ENCODE measurements at regions not wholly inside any gene's neighbourhood (a gene's known extent, or its start where the extent isn't known, plus 50 kb on each side); places are given as distances from the start of the nearest gene placed in this dataset.

DNA sequence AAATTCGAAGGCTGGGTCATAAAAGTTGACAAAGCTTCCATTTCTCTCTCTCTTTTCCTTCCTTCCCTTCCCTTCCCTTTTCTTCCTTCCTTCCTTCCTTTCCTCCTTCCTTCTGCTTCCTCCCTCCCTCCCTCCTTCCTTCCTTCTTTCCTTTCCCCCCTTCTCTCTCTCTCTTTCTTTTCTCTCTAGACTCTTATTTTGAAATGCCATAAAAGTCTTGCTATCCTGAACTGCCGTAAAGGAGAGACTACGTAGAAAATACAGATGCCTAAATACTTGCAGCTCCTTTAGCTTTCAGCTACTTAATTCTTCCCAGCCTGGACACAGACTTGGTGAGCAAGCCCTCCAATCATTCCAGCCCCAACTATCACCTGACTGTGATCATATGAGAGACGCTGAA is 1644.4 kb downstream of the FAM181B start:
- DNase-seq = no peak

DNA sequence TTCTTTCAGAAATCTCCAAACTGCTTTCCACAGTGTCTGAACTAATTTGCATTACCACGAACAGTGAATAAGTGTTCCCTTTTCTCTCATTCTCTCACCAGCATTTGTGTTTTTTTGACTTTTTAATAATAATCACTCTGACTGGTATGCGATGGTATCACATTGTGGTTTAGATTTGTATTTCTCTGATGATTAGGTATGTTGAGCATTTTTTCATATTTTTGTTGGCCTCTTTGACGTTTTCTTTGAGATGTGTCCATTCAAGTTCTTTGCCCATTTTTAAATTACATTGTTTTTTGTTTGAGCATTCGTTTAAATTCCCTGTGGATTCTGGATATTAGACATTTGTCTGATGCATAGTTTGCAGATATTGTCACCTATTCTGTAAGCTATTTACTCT is 1639.6 kb upstream of the TENM4 start:
- DNase-seq = no peak

DNA sequence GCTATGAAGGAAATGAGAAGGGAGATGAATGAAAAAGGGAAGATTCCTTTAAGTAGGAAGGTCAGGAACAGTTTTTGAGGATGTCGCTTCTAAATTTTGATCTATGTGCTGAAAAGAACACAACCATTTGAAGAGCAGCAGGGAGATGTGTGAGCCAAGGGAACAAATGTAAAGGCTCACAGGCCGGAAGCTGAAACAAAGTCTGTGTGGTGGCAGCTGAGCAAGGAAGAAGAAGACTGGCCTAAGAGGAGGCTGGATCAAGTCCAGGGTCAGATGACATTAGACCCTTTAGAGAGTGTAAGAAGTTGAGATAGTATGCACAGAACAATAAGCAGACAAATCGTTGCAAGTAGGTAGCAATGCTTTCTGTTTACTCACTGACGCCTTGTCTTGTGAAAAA is 1631.4 kb upstream of the TENM4 start:
- no peak for DNase-seq

DNA sequence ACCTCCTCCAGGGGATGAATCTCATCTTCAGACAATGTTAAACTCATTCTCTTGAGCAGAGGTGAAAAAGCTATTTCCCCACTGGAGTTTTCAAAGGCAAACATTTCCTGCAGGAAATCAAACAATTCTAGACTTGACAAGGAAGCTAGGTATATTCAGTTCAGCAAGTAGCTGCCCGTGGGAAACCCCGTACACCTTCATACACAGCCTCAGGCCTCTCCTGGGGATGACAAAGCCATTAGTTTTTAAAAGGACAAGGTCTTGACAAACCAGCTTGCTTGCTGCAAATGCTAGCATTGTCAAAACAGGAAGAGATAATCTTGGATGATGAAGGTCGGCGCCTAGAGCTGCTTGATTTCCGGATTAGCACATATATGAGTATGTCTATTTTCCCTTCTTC is 1630.8 kb upstream of the TENM4 start:
- no peak for DNase-seq

DNA sequence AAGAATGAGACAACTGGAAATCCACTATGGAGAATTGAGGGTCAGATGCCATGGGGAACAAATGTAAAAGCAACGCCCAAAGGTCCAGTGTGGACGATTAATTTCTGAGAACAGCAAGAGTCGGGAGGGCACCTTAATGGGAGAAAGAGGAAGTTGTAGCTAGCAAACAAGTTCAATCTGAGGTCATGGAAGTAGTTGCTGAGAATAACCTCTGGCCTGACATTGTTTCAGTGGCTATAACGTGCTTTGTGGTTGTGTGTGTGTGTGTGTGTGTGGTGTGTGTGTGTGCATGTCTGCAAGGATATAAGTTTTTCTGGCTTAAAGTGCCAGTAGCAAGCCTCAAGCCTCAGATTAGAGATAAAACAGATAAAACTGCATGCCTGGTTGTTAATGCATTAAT is 1630.1 kb upstream of the TENM4 start:
- DNase-seq = no peak

DNA sequence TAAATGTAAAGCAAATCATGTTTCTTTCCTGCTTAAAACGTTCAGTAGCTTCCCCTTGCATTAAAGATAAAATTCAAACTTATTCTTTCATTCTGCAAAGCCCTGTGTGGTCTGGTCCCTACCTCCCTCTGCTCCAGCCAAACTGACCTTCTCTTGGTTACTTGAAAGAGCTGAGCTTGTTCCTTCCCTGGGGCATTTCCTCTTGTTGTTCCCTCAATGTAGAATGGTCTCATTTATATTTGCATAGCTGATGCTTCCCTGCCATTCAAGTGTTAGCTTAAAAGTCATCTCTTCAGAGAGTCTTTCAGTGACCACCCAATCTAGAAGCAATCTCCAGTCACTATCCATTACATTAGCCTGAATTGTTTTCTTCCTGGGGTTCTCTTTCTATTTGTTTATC is 1618.5 kb upstream of the TENM4 start:
- DNase-seq = no peak

DNA sequence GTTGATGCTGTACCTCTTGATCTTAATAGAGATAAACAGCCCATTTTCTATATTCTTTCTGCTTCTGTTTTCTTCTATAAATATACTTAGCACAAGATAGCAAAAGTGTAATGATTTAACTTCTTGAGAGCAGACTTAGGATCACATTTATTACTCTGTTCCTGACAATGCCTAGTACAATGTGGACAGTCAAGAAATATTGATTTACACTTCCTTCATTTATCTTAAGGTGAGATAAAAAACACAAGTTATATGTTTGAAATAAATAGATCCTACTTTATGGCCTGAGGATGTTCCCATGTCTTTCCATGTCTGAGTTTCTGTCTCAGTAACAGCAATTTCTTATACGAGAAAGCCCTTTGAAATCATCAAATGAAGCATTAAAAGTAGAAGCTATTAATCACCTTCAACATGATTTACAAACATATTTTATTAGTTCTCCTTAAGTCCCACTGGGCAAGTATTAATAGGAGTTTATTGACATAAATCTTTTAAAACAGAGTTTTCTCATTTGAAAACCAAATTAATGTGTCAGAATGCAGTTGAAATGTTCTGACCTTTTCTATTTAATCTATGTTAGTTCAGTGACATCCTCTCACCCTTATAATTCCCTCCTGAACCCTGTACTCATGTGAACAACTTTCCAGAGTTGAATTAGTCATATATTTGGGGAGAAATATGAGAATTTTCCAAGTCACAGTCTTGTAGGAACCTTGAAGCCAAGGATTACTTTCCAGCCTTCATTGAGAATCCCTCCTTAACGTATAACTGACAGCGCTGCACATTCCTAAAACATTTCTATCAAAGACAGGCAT is 1611.7 kb upstream of the TENM4 start:
- no peak for DNase-seq

DNA sequence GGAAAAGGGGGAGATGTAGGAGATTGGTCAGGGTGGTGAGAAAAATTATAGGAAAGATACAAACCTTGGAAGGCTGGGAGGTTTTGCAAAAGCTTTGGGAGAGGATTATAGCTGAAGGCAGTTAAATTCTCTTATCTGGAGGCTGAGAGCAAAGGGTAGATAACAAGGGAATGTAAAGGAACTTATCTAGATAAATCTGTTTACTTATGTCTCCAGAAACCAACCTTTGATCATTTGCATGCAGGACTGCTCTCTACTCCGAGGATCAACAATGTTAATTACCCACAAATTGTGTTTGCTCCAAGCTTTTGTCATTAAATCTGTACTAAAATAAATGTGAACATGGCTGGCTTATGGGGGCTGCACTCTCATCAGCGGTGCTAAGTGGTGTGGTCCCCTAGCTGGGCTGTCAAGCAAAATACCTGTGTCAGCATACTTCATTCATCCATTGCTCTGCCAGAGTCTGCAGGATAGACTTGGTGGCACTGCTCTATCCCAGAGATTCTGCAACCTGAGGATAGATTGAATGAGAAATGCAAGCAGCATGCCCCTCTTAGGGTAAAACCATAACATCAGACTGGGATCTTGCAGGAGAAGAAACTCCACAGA is 1599.2 kb upstream of the TENM4 start:
- DNase-seq = no peak

DNA sequence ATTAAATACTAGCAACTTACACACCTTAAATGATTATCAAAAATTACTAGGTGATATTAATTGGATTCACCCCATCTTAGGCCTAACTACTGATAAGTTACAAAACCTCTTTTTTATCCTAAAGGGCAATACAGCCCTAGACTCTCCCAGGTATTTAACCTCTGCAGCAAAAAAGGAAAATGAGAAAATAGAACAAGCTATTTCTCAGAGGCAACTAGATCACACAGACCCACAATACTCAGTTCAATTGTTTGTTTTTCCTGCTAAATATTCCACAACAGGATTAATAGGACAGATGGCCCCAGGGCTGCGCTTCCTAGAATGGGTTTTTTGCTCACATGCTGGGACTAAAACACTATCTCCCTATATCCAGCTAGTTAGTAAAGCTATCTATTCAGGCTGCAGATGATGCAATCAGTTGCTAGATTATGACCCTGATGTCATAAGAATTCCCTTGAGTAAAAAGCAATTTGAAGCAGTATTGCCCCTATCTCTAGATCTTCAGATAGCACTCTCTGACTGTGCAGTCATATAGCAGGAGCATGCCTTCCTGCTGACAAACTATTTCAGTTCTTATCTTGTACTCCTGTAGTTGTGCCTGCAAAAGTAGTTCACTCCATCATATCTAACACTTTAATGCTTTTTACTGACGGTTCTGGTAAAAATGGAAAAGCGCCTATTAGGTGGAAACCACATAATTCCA is 1595.5 kb upstream of the TENM4 start:
- DNase-seq = no peak

DNA sequence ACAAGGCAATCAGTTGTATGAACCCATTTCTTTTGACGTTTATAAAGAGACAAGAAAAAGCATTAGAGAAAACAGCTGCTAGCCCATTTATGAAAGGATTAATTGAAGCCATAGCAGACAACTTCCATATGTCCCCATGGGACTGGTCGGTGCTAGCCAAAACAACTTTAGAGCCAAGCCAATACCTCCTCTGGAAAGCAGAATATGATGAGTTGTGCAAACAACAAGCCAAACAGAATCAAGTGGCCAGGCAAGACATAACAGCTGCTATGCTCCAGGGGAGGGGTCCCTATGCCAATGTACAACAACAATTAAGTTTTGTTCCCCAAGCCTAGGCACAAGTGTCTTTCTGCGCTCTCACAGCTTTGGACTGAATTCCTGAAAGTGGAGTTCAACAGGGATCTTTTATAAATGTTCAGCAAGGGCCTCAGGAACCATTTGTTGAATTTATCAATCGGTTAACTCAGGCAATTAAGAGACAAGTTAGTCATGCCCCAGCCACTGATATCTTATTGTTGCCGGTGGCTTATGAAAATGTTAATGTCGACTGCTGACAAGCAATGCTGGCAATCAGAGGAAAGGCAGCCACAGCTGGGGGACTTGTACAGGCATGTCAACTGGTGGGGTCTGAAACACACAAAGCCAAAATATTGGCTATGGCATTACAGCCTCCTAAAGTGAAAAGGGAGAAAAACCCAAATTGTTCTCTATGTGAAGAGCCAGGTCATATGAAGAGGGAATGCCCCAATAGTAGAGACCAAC is 1593.1 kb upstream of the TENM4 start:
- no peak for DNase-seq

DNA sequence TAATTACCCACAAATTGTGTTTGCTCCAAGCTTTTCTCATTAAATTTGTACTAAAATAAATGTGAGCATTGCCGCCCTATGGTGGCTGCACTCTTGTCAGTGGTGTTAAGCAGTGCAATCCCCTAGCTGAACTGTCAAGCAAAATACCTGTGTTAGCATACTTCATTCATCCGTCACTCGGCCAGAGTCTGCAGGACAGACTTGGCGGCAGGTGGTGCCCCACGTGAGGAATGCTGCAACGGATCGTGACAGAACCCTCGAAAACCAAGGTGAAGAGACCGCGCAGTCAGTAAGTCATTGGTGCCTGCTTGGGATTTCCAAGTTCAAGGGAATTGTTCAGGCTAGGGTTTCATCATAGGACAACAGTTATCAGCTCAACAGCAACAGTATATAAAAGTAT is 1592.1 kb upstream of the TENM4 start:
- DNase-seq = no peak

DNA sequence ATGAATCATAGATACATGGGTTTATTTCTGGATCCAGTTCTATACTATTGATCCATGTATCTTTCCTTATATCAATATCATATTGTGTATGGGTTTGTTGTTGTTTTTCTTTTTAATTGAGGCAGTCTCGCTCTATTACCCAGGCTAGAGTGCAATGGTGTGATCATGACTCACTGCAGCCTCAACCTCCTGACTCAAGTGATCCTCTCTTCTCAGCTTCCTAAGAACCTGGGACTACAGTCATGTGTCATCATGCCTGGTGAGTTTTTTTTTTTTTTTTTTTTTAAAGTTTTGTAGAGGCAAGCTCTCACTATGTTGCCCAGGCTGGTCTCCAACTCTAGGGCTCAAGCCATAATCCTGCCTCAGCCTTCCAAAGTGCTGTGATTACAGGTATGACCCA is 1589.4 kb upstream of the TENM4 start:
- DNase-seq = no peak

DNA sequence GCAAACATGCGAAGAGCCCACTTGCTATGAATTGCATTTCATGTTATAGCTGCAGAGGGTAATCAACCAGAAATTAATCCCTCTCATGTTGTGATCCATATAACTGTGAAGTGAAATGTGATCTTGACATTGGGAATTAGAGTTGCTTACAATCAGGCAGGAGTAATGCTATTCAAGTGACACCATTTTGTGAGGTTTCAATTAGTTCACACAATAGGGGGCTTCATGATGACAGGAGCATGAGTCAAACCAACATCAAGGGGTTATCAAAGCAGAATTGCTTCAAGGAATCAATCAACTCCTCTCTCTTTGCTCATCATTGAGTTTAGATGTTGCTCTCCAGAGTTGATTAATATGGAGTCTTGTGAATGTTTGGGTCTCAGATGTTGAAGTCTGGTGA is 1585.2 kb upstream of the TENM4 start:
- no peak for DNase-seq

DNA sequence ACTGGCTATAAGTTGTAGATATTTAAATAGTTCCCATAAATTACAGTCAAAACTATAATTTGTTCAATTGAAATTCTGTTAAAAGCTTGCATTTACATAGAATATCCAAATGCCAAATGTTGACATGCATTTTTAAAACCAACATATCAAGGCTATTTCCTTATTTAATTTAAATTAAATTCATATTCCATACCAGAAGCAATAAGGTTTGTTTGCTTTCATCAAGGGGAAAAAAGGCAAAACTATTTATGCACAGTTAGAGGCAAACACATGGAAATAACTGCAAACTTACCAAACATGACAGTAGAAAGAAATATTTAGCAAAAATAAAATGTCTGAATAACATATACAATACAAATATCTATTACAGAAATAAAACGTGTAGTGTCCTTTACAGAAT is 1581.2 kb upstream of the TENM4 start:
- DNase-seq = no peak

DNA sequence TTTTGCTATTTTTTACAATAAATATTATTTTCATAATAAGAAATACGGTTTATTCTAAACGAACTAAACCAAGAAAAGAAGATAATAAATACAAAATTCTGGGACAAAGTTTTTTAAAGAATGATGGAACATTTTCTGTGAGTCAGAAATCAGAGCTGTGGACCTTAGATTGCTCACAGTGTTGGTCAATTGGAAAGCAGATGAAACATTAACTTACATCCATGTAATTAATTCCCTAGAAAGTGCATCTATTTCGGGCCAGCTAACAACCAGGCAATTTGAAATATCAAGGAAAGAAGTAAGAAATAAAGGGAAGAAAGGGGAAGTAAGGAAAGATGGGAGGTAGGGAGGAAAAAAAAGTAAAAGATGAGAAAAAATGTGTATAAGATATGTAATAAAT is 1569.8 kb upstream of the TENM4 start:
- no peak for DNase-seq

DNA sequence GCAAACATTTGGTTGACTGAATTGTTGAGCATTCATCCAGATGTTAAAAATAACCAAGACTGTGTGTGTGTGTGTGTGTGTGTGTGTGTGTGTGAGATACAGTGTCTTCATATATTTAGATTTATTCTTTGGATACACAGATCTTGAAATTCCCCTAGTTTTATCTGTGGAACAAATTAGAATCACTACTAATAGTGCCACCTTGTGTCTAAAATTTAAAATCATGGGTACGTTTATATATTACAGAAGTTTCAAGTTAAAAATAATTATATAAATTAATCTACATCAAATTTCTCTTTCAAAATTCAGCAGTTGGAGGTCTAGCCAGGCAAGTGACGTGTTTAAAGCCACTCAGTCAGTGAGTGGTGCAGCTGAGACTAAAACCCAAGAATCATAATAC is 1566.2 kb upstream of the TENM4 start:
- DNase-seq = no peak

DNA sequence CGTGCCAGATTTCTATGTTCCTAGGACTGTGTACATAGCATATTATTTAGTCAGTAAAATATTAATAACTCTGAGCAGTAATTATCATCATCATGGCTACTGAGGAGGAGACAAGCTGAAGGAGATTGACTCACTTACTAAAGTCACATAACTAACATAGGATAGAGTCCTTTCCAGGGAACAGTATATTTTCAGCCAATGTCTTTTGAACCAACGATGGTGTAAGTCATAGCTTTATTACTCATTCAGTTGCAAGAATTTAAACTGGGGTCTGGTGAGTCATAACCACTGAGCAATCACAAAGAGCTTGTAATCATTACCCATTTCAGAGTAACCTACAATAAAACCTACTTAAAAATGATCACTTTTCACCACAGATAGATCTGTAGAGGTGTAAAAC is 1564.8 kb upstream of the TENM4 start:
- no peak for DNase-seq

DNA sequence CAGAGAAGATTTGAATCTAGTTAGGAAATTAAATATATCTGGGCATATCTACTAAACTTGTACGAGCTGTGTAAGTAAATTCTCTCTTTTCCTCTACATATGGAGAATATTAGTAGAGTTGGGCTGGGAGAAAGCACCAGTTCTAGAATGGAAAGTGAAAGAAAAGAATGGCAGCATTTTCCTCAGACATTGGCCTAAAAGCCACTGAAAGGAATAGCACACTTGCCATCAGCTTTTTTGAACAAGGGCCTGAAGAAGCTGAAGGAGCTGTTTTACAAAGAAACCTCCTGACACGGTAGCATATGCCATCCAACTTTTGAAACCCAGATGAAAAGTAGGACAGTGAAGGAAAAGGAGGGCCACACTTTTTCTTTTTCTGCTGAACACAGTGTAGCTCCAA is 1563.7 kb upstream of the TENM4 start:
- no peak for DNase-seq

DNA sequence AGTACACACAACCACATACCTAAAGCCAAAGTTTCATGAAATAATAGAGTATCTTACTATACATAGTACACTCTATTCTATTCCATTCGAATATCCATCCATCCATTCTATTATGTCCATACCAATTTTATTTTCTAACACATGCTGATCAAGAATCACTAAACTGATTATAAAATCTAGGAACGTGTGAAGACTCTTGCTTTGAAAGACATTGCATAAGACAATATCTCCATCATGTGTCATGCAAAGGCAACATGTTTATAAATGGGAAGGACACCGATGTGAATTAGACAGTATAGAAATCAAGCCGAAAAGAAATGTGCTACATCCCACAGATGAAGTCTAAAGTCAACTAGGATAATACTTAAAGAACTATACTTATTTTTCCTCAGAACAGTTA is 1561.5 kb upstream of the TENM4 start:
- no peak for DNase-seq

DNA sequence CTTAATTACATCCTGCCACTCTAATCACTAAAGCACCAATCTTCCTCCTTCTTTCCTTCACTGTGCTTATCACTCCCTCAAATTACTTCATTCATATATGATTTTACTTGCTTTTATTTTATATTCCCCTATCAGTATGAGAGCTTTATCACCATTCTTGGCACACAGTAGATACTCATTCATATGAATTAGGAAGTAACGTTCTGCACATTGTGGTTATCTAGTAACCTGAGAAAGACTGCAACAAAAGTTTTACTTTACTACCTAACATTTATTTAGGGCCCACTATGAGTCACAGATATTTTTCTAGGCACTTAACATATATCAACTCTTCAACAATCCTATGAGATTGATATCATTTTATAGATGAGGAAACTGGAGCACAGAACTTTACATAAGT is 1559.9 kb upstream of the TENM4 start:
- DNase-seq = no peak

DNA sequence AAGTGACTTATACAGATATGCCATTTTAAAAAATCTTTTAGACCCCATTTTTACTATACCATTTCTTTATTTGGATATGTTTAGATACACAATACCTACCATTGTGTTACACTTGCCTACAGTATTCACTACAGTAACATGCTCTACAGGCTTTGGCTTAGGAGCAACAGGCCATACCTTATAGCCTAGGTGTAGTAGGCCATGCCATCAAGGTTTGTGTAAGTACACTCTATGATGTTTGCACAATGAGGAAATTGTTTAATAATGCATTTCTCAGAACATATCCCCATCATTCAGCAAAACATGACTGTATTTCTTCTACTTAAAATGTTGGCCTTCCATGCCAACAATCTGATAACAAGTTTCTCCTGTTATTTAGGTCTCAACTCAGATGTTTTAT is 1559.5 kb upstream of the TENM4 start:
- no peak for DNase-seq

DNA sequence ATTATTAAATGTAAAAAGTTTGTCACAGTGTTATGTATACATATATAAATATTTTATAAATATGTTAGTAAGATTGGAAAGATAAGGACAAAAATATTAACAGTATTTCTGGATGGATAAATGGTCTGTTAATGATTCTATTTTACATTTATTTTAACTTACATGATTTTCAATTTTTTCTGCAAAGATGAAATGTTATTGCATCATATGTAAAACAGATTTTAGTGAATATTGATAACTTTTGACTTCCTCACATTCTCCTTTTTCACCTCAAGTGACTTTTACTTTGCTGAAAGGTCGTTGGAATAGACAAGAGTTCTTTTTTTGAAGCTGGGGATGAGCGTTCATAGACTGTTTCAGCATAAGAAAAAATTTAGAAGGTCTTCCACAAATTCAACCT is 1554.7 kb upstream of the TENM4 start:
- DNase-seq = no peak

DNA sequence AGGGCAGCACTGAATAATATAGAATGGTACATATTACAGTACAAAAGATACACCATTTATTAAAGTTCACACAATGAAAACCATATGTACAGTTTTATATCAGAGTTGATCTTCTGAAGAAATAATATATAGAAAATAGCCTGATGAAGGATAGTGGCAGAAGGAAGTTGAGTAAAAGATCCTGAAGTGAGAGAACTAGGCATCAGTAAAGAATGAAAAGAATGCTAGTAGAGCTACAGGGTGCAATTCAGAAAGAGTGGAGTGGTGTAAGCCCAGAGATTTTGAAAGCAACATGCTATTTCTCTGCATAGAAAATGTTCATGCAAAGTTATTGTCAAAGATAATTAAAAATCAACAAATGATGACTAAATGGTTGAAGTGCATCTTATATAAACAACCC is 1552.7 kb upstream of the TENM4 start:
- no peak for DNase-seq

DNA sequence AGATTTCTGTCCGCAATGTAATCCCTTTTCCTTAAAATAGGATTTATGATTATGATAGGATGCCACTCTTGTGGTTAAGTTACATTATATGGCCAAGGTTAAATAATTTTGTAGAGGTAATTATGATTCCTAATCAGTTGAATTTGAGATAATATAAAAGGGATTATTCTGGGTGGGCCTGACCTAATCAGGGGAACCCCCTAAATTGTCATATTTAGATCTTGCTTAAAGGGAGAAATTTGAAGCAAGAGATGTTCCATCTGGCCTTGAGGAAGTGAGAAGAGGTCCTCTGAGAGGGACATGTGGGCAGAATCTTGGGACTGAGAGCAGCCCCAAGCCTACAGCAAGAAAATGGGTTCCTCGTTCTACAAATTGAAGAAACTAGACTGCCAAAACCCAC is 1550.1 kb upstream of the TENM4 start:
- DNase-seq = no peak
